Fibroblast of lung (primary cell): ENCODE measurements at regions not wholly inside any gene's neighbourhood (a gene's known extent, or its start where the extent isn't known, plus 50 kb on each side); places are given as distances from the start of the nearest gene placed in this dataset.

Experiments used
- DNase-seq, 2 donors: peaks; one replicate each; pipeline versions ENCODE4 v3.0.0 to v3.0.0-alpha.2; 2010; ENCODE audit warnings: low read depth in 2 of 2
- H2AFZ ChIP-seq: 2 replicates; pipeline ENCODE4 v1.5.1; 2012; ENCODE audit warnings: low read length, control low read depth, inconsistent platforms
- H3K27ac ChIP-seq: 2 replicates; pipeline ENCODE4 v1.5.1; 2011; ENCODE audit warnings: low read length, control low read depth; ENCODE audit not compliant: insufficient read depth
- H3K27me3 ChIP-seq: 2 replicates; pipeline ENCODE4 v1.5.1; 2011; ENCODE audit warnings: mild to moderate bottlenecking, low read length; ENCODE audit not compliant: control insufficient read depth, insufficient read depth
- H3K36me3 ChIP-seq: 2 replicates; pipeline ENCODE4 v1.5.1; 2011; ENCODE audit warnings: low read length; ENCODE audit not compliant: control insufficient read depth, insufficient read depth
- H3K4me1 ChIP-seq: 2 replicates; pipeline ENCODE4 v1.5.1; 2011; ENCODE audit warnings: low read length; ENCODE audit not compliant: control insufficient read depth, insufficient read depth; ENCODE audit errors: extremely low read depth
- H3K4me2 ChIP-seq: 2 replicates; pipeline ENCODE4 v1.5.1; 2011; ENCODE audit warnings: low read length, control low read depth; ENCODE audit not compliant: insufficient read depth; ENCODE audit errors: extremely low read depth
- H3K4me3 ChIP-seq, 4 experiments: fragments of 200-600 bp in 1 of 4; sonication (generic) in 1 of 4; replicated peaks in 1 of 4; 2 replicates each; pipeline ENCODE4 v1.5.1; 2011 to 2016; ENCODE audit warnings: low read length in 4 of 4, low read depth in 3 of 4, mild to moderate bottlenecking in 3 of 4, control low read depth in 2 of 4, inconsistent platforms in 1 of 4, mixed read lengths in 1 of 4; ENCODE audit not compliant: insufficient read depth in 1 of 4; ENCODE audit errors: control extremely low read depth in 1 of 4
- H3K79me2 ChIP-seq: 2 replicates; pipeline ENCODE4 v1.5.1; 2012; ENCODE audit warnings: mild to moderate bottlenecking, low read length, inconsistent platforms; ENCODE audit not compliant: control insufficient read depth, insufficient read depth
- H3K9ac ChIP-seq: 2 replicates; pipeline ENCODE4 v1.5.1; 2011; ENCODE audit warnings: mild to moderate bottlenecking, low read length, control low read depth; ENCODE audit not compliant: insufficient read depth
- H3K9me3 ChIP-seq: 2 replicates; pipeline ENCODE4 v1.5.1; 2012; ENCODE audit warnings: low read depth, low read length; ENCODE audit not compliant: control insufficient read depth, insufficient read depth
- H4K20me1 ChIP-seq: 2 replicates; pipeline ENCODE4 v1.5.1; 2011; ENCODE audit warnings: low read length; ENCODE audit not compliant: control insufficient read depth, insufficient read depth; ENCODE audit errors: extremely low read depth
- CTCF ChIP-seq, 2 donors: IDR thresholded peaks in 1 of 2; conservative IDR thresholded peaks in 1 of 2; 1 replicate in 1 of 2; 2 replicates in 1 of 2; pipeline ENCODE4 v1.5.1; 2011 to 2012; ENCODE audit warnings: low read length in 2 of 2, control low read depth in 1 of 2, inconsistent platforms in 1 of 2, low read depth in 1 of 2, mild to moderate bottlenecking in 1 of 2
- EZH2 ChIP-seq: IDR thresholded peaks from 2 replicates; pipeline ENCODE4 v1.5.1; 2012; ENCODE audit warnings: low read length, control low read depth, mild to moderate bottlenecking; ENCODE audit errors: missing control alignments

- Histone ChIP-seq H3K4me1 (no peaks in the 10 kb centered on the region), H3K9me3 (no peaks in the 10 kb centered on the region), H3K4me3 (no peak overlapping the region), H3K9ac (no peak overlapping the region), H3K79me2 (no peaks in the 10 kb centered on the region), H2AFZ (no peak overlapping the region), H3K27me3 (no peaks in the 10 kb centered on the region), H4K20me1 (no peaks in the 10 kb centered on the region), H3K27ac (no peak overlapping the region), H3K36me3 (no peaks in the 10 kb centered on the region), H3K4me2 (no peak overlapping the region)
- DNase-seq: no peak
- TF ChIP-seq CTCF (conservative IDR thresholded peaks at IDR 0.05 in 1 of 2, IDR thresholded peaks at IDR 0.05 in 1 of 2; ENCODE audit: low read depth in 1 of 2, low read length in 2 of 2) (no peak), EZH2 (no peak)
Measured at GRCh38 chr16:60563166-60563565, 1473.1 kb downstream of the CDH8 start.

- Histone ChIP-seq H3K4me2 (no peak overlapping the region), H3K27me3 (no peaks in the 10 kb centered on the region), H3K36me3 (no peaks in the 10 kb centered on the region), H2AFZ (no peak overlapping the region), H3K9me3 (no peaks in the 10 kb centered on the region), H3K27ac (no peak overlapping the region), H3K4me3 (no peak overlapping the region), H3K9ac (no peak overlapping the region), H3K79me2 (no peaks in the 10 kb centered on the region), H3K4me1 (no peaks in the 10 kb centered on the region), H4K20me1 (no peaks in the 10 kb centered on the region)
- TF ChIP-seq CTCF (conservative IDR thresholded peaks at IDR 0.05 in 1 of 2, IDR thresholded peaks at IDR 0.05 in 1 of 2; ENCODE audit: low read depth in 1 of 2, low read length in 2 of 2): no peak
- TF ChIP-seq EZH2: no peak
- DNase-seq: no peak
Measured at GRCh38 chr16:60558936-60559335, 1477.3 kb downstream of the CDH8 start.

GRCh38 chr16:60553090-60553757 lies 1483.0 kb downstream of the CDH8 start:
- no peak overlapping the region for H3K4me3 ChIP-seq
- H3K27me3 ChIP-seq: no peaks in the 10 kb centered on the region
- no peak for DNase-seq
- no peaks in the 10 kb centered on the region for H3K79me2 ChIP-seq
- no peak overlapping the region for H3K4me2 ChIP-seq
- no peak overlapping the region for H3K27ac ChIP-seq
- no peaks in the 10 kb centered on the region for H3K36me3 ChIP-seq
- no peak for TF ChIP-seq CTCF (conservative IDR thresholded peaks at IDR 0.05 in 1 of 2, IDR thresholded peaks at IDR 0.05 in 1 of 2; ENCODE audit: low read depth in 1 of 2, low read length in 2 of 2)
- TF ChIP-seq EZH2: no peak
- no peaks in the 10 kb centered on the region for H3K4me1 ChIP-seq
- no peak overlapping the region for H3K9ac ChIP-seq
- no peaks in the 10 kb centered on the region for H3K9me3 ChIP-seq
- no peak overlapping the region for H2AFZ ChIP-seq
- no peaks in the 10 kb centered on the region for H4K20me1 ChIP-seq
